ENCODE measurements at regions not wholly inside any gene's neighbourhood (a gene's known extent, or its start where the extent isn't known, plus 50 kb on each side); places are given as distances from the start of the nearest gene placed in this dataset.
A peak's percentile ranks its signal among the peaks of the same experiment; 100 is the strongest.

DNA sequence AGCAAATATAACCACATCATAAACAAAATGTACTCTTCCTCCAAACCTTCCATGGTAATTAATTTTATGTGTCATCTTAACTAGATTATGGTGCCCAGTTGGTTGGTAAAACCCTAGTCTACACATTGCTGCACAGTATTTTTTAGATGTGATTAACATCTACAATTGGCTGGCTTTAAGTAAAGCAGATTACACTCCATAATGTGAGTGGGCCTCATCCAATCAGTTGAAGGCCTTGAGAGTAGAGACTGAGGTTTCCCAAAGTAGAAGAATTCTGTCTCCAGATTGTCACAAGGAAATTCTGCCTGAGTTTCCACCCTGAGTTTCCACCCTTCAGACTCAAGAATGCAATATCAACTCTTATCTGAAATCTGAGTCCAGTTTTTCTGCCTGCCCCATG, 128.4 kb upstream of the USP25 start:
- ChIA-PET CTCF (ENCODE audit: low intra/inter-chr PET ratio) (no interaction called here), POLR2A (no interaction called here)
- no peaks in the 10 kb centered on the region for H3K27me3 ChIP-seq (ENCODE audit: control insufficient read depth in 2 of 2, insufficient read depth in 2 of 2, low read length in 2 of 2)
- H4K20me1 ChIP-seq (replicated peaks; ENCODE audit: control insufficient read depth, insufficient read depth, low read length): no peaks in the 10 kb centered on the region
- no peak overlapping the region for H3K4me2 ChIP-seq (ENCODE audit: insufficient read depth, low read length)
- ATAC-seq: no peak
- in situ Hi-C loops (cut with MboI) (no loop called here), intact Hi-C loops (cut with micrococcal nuclease) (no loop called here)
- H3K9me1 ChIP-seq (ENCODE audit: control insufficient read depth, insufficient read depth, low read length): no peaks in the 10 kb centered on the region
- H3K9ac ChIP-seq (ENCODE audit: insufficient read depth in 1 of 2, low read depth in 2 of 2, low read length in 2 of 2): no peak overlapping the region
- no peak overlapping the region for H3K27ac ChIP-seq (ENCODE audit: extremely low read depth, low read depth, low read length)
- no peaks in the 10 kb centered on the region for H3K4me1 ChIP-seq (replicated peaks in 1 of 2; ENCODE audit: control insufficient read depth in 2 of 2, insufficient read depth in 2 of 2, low read length in 2 of 2)
- no peaks in the 10 kb centered on the region for H3K79me2 ChIP-seq (ENCODE audit: control insufficient read depth, insufficient read depth, low read length)
- TF ChIP-seq PURB (CRISPR knock-in tag; IDR thresholded peaks at IDR 0.05; ENCODE audit: low read depth) (no peak), BCL6 (CRISPR knock-in tag; IDR thresholded peaks at IDR 0.05) (no peak), ZSCAN32 (CRISPR knock-in tag; IDR thresholded peaks at IDR 0.05) (no peak), ZNF134 (CRISPR knock-in tag; conservative IDR thresholded peaks at IDR 0.05) (peak; percentile 66; the same call in 1 of the 2 replicates)
- no peak overlapping the region for H2AFZ ChIP-seq (ENCODE audit: low read depth, low read length)
- FAIRE-seq: no peak
- no peak overlapping the region for H3K4me3 ChIP-seq
- no peak for DNase-seq (ENCODE audit: extremely low read depth in 1 of 4, low spot score in 3 of 4)
- H3K36me3 ChIP-seq (ENCODE audit: control insufficient read depth, insufficient read depth, low read length): no peaks in the 10 kb centered on the region
- no TSS peak for BruUV-seq (replicated peaks)
- no peaks in the 10 kb centered on the region for H3K9me3 ChIP-seq (replicated peaks; ENCODE audit: control insufficient read depth, insufficient read depth, low read depth, low read length)

DNA sequence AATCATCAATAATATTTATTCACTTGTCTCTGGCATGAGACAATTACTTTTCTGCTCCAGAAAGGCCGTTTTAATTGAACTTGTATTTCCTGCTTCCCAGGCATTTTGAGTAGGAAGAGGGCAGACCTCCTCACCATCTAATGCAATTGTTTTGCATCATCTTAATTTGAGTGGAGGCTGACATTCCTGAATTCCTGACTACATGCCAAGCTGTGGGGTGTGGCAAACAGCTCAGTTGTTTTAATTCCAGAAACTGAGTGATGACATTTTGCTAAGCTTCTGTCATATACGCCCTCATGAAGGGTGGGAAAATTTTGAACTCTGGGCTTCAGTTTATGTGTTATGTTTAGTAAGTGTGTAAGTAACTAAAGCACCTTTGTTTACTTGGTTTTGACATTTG, 125.4 kb upstream of the USP25 start:
- intact Hi-C loops (cut with micrococcal nuclease) (no loop called here), in situ Hi-C loops (cut with MboI) (no loop called here)
- Histone ChIP-seq H3K36me3 (ENCODE audit: control insufficient read depth, insufficient read depth, low read length) (no peaks in the 10 kb centered on the region), H3K27me3 (ENCODE audit: control insufficient read depth in 2 of 2, insufficient read depth in 2 of 2, low read length in 2 of 2) (no peaks in the 10 kb centered on the region), H3K9me3 (replicated peaks; ENCODE audit: control insufficient read depth, insufficient read depth, low read depth, low read length) (no peaks in the 10 kb centered on the region), H3K4me2 (ENCODE audit: insufficient read depth, low read length) (no peak overlapping the region), H3K27ac (ENCODE audit: extremely low read depth, low read depth, low read length) (no peak overlapping the region), H3K4me3 (no peak overlapping the region), H3K4me1 (replicated peaks in 1 of 2; ENCODE audit: control insufficient read depth in 2 of 2, insufficient read depth in 2 of 2, low read length in 2 of 2) (no peaks in the 10 kb centered on the region), H3K9ac (ENCODE audit: insufficient read depth in 1 of 2, low read depth in 2 of 2, low read length in 2 of 2) (no peak overlapping the region), H4K20me1 (replicated peaks; ENCODE audit: control insufficient read depth, insufficient read depth, low read length) (no peaks in the 10 kb centered on the region), H3K9me1 (ENCODE audit: control insufficient read depth, insufficient read depth, low read length) (no peaks in the 10 kb centered on the region), H2AFZ (ENCODE audit: low read depth, low read length) (no peak overlapping the region), H3K79me2 (ENCODE audit: control insufficient read depth, insufficient read depth, low read length) (no peaks in the 10 kb centered on the region)
- no TSS peak for BruUV-seq (replicated peaks)
- ATAC-seq (no peak), FAIRE-seq (no peak), DNase-seq (ENCODE audit: extremely low read depth in 1 of 4, low spot score in 3 of 4) (no peak)
- TF ChIP-seq, protein P1, sequence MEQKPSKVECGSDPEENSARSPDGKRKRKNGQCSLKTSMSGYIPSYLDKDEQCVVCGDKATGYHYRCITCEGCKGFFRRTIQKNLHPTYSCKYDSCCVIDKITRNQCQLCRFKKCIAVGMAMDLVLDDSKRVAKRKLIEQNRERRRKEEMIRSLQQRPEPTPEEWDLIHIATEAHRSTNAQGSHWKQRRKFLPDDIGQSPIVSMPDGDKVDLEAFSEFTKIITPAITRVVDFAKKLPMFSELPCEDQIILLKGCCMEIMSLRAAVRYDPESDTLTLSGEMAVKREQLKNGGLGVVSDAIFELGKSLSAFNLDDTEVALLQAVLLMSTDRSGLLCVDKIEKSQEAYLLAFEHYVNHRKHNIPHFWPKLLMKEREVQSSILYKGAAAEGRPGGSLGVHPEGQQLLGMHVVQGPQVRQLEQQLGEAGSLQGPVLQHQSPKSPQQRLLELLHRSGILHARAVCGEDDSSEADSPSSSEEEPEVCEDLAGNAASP (IDR thresholded peaks at IDR 0.05): no peak
- TF ChIP-seq MYNN (IDR thresholded peaks at IDR 0.05) (no peak), MYNN (CRISPR knock-in tag; IDR thresholded peaks at IDR 0.05) (no peak)
- 0% methylated on average over 2 of the region's 2 CpGs for WGBS (ENCODE audit: insufficient coverage, low coverage, missing lambda C conversion rate)
- ChIA-PET POLR2A (no interaction called here), CTCF (ENCODE audit: low intra/inter-chr PET ratio) (no interaction called here)
